B cell (primary cell): ENCODE measurements at regions not wholly inside any gene's neighbourhood (a gene's known extent, or its start where the extent isn't known, plus 50 kb on each side); places are given as distances from the start of the nearest gene placed in this dataset.

Experiments used
- ATAC-seq: fragments of 200-7000 bp; cut with Tn5 transposase; one replicate; pipeline ENCODE4 v1.10.0; 2021; ENCODE audit warnings: low read depth, mild to moderate bottlenecking, moderate number of reproducible peaks, moderate library complexity
- CTCF ChIA-PET: fragments of 350-600 bp; sonication (Branson Sonifier 250); formaldehyde crosslinking; loops from one replicate; lab custom pipeline; 2021; ENCODE audit warnings: antibody characterized with exemption, inconsistent platforms; lab: Charles Lee
- POLR2A ChIA-PET: fragments of 350-600 bp; sonication (Branson Sonifier 250); formaldehyde crosslinking; loops from one replicate; lab custom pipeline; 2021; ENCODE audit warnings: antibody characterized with exemption; lab: Charles Lee
- DNase-seq: peaks from one replicate; pipeline ENCODE4 v3.0.0; 2013
- H2AFZ ChIP-seq: 2 replicates; pipeline ENCODE4 v1.6.1; 2012; ENCODE audit warnings: mild to moderate bottlenecking, low read depth, low read length; ENCODE audit not compliant: insufficient read depth, poor library complexity, severe bottlenecking
- H3K27ac ChIP-seq, 2 donors: 1 replicate in 1 of 2; 2 replicates in 1 of 2; pipeline ENCODE4 v1.5.1; 2012 to 2013; ENCODE audit warnings: low read length in 2 of 2, mild to moderate bottlenecking in 2 of 2, moderate library complexity in 1 of 2
- H3K27me3 ChIP-seq, 4 experiments: fragments of 200-600 bp in 1 of 4; sonication (generic) in 1 of 4; replicated peaks in 1 of 4; 1 replicate in 2 of 4; 2 replicates in 2 of 4; pipeline versions ENCODE4 v1.6.1 to v1.7.0; 2013 to 2016; ENCODE audit warnings: low read length in 3 of 4, mild to moderate bottlenecking in 2 of 4, mixed read lengths in 1 of 4, moderate library complexity in 1 of 4; ENCODE audit not compliant: insufficient read depth in 4 of 4, control insufficient read depth in 3 of 4; ENCODE audit errors: control extremely low read depth in 1 of 4
- H3K36me3 ChIP-seq, 2 experiments: replicated peaks in 1 of 2; 1 replicate in 1 of 2; 2 replicates in 1 of 2; pipeline versions ENCODE4 v1.6.1 to v1.7.1; 2013; ENCODE audit warnings: low read length in 1 of 2; ENCODE audit not compliant: insufficient read depth in 2 of 2, control insufficient read depth in 1 of 2; ENCODE audit errors: control extremely low read depth in 1 of 2, extremely low read depth in 1 of 2
- H3K4me1 ChIP-seq, 2 donors: fragments of 200-600 bp in 1 of 2; sonication (generic) in 1 of 2; 1 replicate in 1 of 2; 2 replicates in 1 of 2; pipeline versions ENCODE4 v1.5.1 to v1.6.1; 2013 to 2017; ENCODE audit warnings: low read length in 2 of 2; ENCODE audit not compliant: control insufficient read depth in 2 of 2, insufficient read depth in 2 of 2
- H3K4me2 ChIP-seq: replicated peaks from 2 replicates; pipeline ENCODE3; 2012; ENCODE audit warnings: mild to moderate bottlenecking, low read depth, low read length; ENCODE audit not compliant: poor library complexity, severe bottlenecking
- H3K4me3 ChIP-seq, 5 experiments: fragments of 200-600 bp in 1 of 5; sonication (generic) in 1 of 5; 1 replicate in 3 of 5; 2 replicates in 2 of 5; pipeline versions ENCODE4 v1.5.1 to v1.7.0; 2011 to 2016; ENCODE audit warnings: low read length in 4 of 5, mild to moderate bottlenecking in 4 of 5, low read depth in 2 of 5, control low read depth in 1 of 5, moderate library complexity in 1 of 5; ENCODE audit not compliant: insufficient read depth in 1 of 5; ENCODE audit errors: control extremely low read depth in 1 of 5, extremely low read depth in 1 of 5
- H3K79me2 ChIP-seq: fragments of 200-600 bp; sonication (generic); one replicate; pipeline ENCODE4 v1.6.0; 2016; ENCODE audit warnings: low read length; ENCODE audit not compliant: control insufficient read depth, insufficient read depth
- H3K9ac ChIP-seq: fragments of 200-600 bp; sonication (generic); 2 replicates; pipeline ENCODE4 v1.6.1; 2017; ENCODE audit warnings: mild to moderate bottlenecking, low read length, moderate library complexity
- H3K9me3 ChIP-seq, 3 donors: one replicate each; pipeline versions ENCODE4 v1.6.1 to v1.7.1; 2013; ENCODE audit warnings: low read length in 2 of 3; ENCODE audit not compliant: control insufficient read depth in 2 of 3, insufficient read depth in 1 of 3; ENCODE audit errors: control extremely low read depth in 1 of 3
- H4K20me1 ChIP-seq: 2 replicates; pipeline ENCODE4 v1.6.0; 2012; ENCODE audit warnings: mild to moderate bottlenecking, low read length; ENCODE audit not compliant: insufficient read depth, control insufficient read depth, poor library complexity, severe bottlenecking
- H3K27ac Mint-ChIP-seq: one replicate; pipeline ENCODE4 v1.8.0; 2021; ENCODE audit warnings: mixed read lengths
- H3K27me3 Mint-ChIP-seq: one replicate; pipeline ENCODE4 v1.8.0; 2021; ENCODE audit warnings: mixed read lengths
- H3K4me1 Mint-ChIP-seq: one replicate; pipeline ENCODE4 v1.8.0; 2021; ENCODE audit warnings: mixed read lengths
- H3K4me3 Mint-ChIP-seq: one replicate; pipeline ENCODE4 v1.8.0; 2021; ENCODE audit warnings: mixed read lengths
- H3K9me3 Mint-ChIP-seq: one replicate; pipeline ENCODE4 v1.8.0; 2022; ENCODE audit warnings: mixed read lengths; ENCODE audit not compliant: insufficient read depth
- EZH2 ChIP-seq: IDR thresholded peaks from 2 replicates; pipeline ENCODE4 v1.6.1; 2012; ENCODE audit warnings: borderline replicate concordance, low read depth, mild to moderate bottlenecking, moderate library complexity, low read length; ENCODE audit not compliant: insufficient read depth, poor library complexity, severe bottlenecking
- WGBS: methylation state at CpG from one replicate; pipeline ENCODE4 v1.1.5; 2013; ENCODE audit warnings: missing lambda C conversion rate; ENCODE audit not compliant: insufficient coverage; 5-methylcytosine and 5-hydroxymethylcytosine counted together
- intact Hi-C: fragments of 100-400 bp; cut with micrococcal nuclease; formaldehyde crosslinking; loops from one replicate; pipeline ENCODE4 v1.10.0; 2022
- TF ChIP-seq, protein P1 (sequence below): fragments of 200-600 bp; IDR thresholded peaks from one replicate; pipeline ENCODE4 v1.8.0; 2022; ENCODE audit warnings: antibody characterized with exemption, mild to moderate bottlenecking

- CTCF ChIA-PET: interaction anchor here (1.1 to 1.5 kb wide), 2 partner anchors 11 to 17 kb away, joined by 3 to 4 read pairs; no protein-coding TSS in a partner anchor
- Histone ChIP-seq H3K36me3 (no peaks in the 10 kb centered on the region), H3K79me2 (no peaks in the 10 kb centered on the region), H3K27ac (no peak overlapping the region), H3K4me3 (no peak overlapping the region), H3K4me2 (no peak overlapping the region), H4K20me1 (no peaks in the 10 kb centered on the region), H3K27me3 (peaks cover 0 to 4% (median 2%) of the 10 kb centered on the region in 4 experiments), H3K9ac (no peak overlapping the region), H3K9me3 (no peaks in the 10 kb centered on the region), H2AFZ (no peak overlapping the region), H3K4me1 (no peaks in the 10 kb centered on the region)
- intact Hi-C loops: no loop called here
- H3K27me3 Mint-ChIP-seq: peaks cover 44% of the 10 kb centered on the region
- DNase-seq: no peak
- POLR2A ChIA-PET: no interaction called here
- WGBS: 80% methylated on average over 1 of the region's 6 CpGs
- H3K4me3 Mint-ChIP-seq: no peak overlapping the region
- H3K27ac Mint-ChIP-seq: no peak overlapping the region
- no peaks in the 10 kb centered on the region for H3K9me3 Mint-ChIP-seq
- TF ChIP-seq, protein P1, sequence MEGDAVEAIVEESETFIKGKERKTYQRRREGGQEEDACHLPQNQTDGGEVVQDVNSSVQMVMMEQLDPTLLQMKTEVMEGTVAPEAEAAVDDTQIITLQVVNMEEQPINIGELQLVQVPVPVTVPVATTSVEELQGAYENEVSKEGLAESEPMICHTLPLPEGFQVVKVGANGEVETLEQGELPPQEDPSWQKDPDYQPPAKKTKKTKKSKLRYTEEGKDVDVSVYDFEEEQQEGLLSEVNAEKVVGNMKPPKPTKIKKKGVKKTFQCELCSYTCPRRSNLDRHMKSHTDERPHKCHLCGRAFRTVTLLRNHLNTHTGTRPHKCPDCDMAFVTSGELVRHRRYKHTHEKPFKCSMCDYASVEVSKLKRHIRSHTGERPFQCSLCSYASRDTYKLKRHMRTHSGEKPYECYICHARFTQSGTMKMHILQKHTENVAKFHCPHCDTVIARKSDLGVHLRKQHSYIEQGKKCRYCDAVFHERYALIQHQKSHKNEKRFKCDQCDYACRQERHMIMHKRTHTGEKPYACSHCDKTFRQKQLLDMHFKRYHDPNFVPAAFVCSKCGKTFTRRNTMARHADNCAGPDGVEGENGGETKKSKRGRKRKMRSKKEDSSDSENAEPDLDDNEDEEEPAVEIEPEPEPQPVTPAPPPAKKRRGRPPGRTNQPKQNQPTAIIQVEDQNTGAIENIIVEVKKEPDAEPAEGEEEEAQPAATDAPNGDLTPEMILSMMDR: no peak
- no peak for TF ChIP-seq EZH2
- no peaks in the 10 kb centered on the region for H3K4me1 Mint-ChIP-seq
- ATAC-seq: no peak
These were observed 128.9 kb upstream of the PRSS1 start for GRCh38 chr7:142620402-142620801.

DNA sequence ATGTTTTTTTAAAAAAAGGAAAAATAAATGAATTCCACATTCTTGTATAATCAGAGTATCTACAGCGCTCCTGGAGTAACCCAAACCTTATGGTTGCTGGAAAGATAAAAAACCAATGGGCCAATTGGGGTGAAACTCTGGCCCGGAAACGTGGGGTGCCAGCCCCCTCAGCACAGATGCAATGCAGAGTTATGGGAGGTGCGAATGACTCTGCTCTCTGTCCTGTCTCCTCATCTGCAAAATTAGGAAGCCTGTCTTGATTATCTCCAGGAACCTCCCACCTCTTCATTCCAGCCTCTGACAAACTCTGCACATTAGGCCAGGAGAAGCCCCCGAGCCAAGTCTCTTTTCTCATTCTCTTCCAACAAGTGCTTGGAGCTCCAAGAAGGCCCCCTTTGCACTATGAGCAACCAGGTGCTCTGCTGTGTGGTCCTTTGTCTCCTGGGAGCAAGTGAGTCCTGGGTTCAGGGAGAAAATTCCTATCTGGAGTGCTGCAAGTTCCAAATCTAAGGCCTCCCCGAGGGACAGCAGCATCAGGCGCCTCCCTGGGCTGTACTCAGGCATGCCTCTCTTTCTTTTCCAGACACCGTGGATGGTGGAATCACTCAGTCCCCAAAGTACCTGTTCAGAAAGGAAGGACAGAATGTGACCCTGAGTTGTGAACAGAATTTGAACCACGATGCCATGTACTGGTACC, 130.5 kb upstream of the PRSS1 start:
- H3K27ac ChIP-seq: no peak overlapping the region

More for the DNA sequence above, 130.5 kb upstream of the PRSS1 start:
- H3K9me3 Mint-ChIP-seq: no peaks in the 10 kb centered on the region
- intact Hi-C loops: no loop called here
- ChIA-PET CTCF (interaction anchor here (1.5 kb wide), 1 partner anchor 16 kb away, joined by 4 read pairs; no protein-coding TSS in a partner anchor), POLR2A (no interaction called here)
- H3K4me1 Mint-ChIP-seq: no peaks in the 10 kb centered on the region
- TF ChIP-seq, protein P1: no peak
- TF ChIP-seq EZH2: no peak
- Histone ChIP-seq H4K20me1 (no peaks in the 10 kb centered on the region), H2AFZ (no peak overlapping the region), H3K4me2 (no peak overlapping the region), H3K79me2 (no peaks in the 10 kb centered on the region), H3K9me3 (no peaks in the 10 kb centered on the region), H3K4me3 (no peak overlapping the region), H3K27me3 (peaks cover 0 to 4% (median 2%) of the 10 kb centered on the region in 4 experiments), H3K36me3 (no peaks in the 10 kb centered on the region), H3K4me1 (no peaks in the 10 kb centered on the region), H3K9ac (no peak overlapping the region)
- peaks cover 46% of the 10 kb centered on the region for H3K27me3 Mint-ChIP-seq
- ATAC-seq (no peak), DNase-seq (no peak)
- H3K4me3 Mint-ChIP-seq: no peak overlapping the region
- 97% methylated on average over 3 of the region's 9 CpGs for whole genome bisulfite sequencing
- no peak overlapping the region for H3K27ac Mint-ChIP-seq
